BE2C (cell line): ENCODE measurements at regions not wholly inside any gene's neighbourhood (a gene's known extent, or its start where the extent isn't known, plus 50 kb on each side); places are given as distances from the start of the nearest gene placed in this dataset.

Source experiments
- DNase-seq: peaks from one replicate; pipeline ENCODE4 v3.0.0-alpha.2; 2020
- H3K27me3 ChIP-seq: fragments of 250-450 bp; sonication (Bioruptor Pico); 2 replicates; pipeline ENCODE4 v1.5.1; 2020; ENCODE audit warnings: mild to moderate bottlenecking
- H3K36me3 ChIP-seq: fragments of 250-450 bp; sonication (Bioruptor Pico); 2 replicates; pipeline ENCODE4 v1.5.1; 2020; ENCODE audit warnings: mild to moderate bottlenecking
- H3K4me1 ChIP-seq: fragments of 250-450 bp; sonication (Bioruptor Pico); 2 replicates; pipeline ENCODE4 v1.5.1; 2020
- H3K4me3 ChIP-seq: 2 replicates; pipeline ENCODE4 v1.5.1; 2011; ENCODE audit warnings: low read depth, low read length
- H3K9me3 ChIP-seq: fragments of 250-450 bp; sonication (Bioruptor Pico); 2 replicates; pipeline ENCODE4 v1.5.1; 2020
- TF ChIP-seq, protein P1 (sequence below): IDR thresholded peaks from 2 replicates; pipeline ENCODE4 v1.5.1; 2012; ENCODE audit warnings: mild to moderate bottlenecking, low read depth, low read length

DNA sequence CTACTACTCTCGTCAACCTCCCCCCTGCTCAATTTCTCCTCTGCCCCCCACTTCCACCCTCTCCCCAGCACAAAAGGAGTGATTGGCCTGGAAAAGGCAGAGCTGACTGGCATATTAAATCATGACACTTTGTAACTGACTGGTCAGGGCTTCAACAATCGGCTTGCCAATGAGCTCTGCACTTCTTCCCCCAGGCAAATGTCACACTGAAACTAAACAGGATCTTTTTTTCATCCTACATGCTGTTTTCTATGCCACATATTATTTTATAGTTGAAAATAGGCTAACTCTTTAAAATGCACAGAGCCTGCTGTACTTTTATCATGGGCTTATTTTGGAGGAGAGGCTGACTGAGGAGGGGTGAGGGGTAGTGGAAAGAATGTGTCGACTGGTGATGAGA is 295.2 kb downstream of the TCF7L2 start:
- H3K9me3 ChIP-seq: no peaks in the 10 kb centered on the region
- no peaks in the 10 kb centered on the region for H3K27me3 ChIP-seq
- no peak overlapping the region for H3K4me3 ChIP-seq
- DNase-seq: no peak
- no peaks in the 10 kb centered on the region for H3K36me3 ChIP-seq
- no peaks in the 10 kb centered on the region for H3K4me1 ChIP-seq
- TF ChIP-seq, protein P1, sequence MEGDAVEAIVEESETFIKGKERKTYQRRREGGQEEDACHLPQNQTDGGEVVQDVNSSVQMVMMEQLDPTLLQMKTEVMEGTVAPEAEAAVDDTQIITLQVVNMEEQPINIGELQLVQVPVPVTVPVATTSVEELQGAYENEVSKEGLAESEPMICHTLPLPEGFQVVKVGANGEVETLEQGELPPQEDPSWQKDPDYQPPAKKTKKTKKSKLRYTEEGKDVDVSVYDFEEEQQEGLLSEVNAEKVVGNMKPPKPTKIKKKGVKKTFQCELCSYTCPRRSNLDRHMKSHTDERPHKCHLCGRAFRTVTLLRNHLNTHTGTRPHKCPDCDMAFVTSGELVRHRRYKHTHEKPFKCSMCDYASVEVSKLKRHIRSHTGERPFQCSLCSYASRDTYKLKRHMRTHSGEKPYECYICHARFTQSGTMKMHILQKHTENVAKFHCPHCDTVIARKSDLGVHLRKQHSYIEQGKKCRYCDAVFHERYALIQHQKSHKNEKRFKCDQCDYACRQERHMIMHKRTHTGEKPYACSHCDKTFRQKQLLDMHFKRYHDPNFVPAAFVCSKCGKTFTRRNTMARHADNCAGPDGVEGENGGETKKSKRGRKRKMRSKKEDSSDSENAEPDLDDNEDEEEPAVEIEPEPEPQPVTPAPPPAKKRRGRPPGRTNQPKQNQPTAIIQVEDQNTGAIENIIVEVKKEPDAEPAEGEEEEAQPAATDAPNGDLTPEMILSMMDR: no peak

GRCh38 chr10:113247050-113247449 is 297.0 kb downstream of the TCF7L2 start:
- TF ChIP-seq, protein P1: no peak
- no peak overlapping the region for H3K4me3 ChIP-seq
- no peaks in the 10 kb centered on the region for H3K36me3 ChIP-seq
- H3K4me1 ChIP-seq: no peaks in the 10 kb centered on the region
- no peak for DNase-seq
- no peaks in the 10 kb centered on the region for H3K27me3 ChIP-seq
- no peaks in the 10 kb centered on the region for H3K9me3 ChIP-seq

DNA sequence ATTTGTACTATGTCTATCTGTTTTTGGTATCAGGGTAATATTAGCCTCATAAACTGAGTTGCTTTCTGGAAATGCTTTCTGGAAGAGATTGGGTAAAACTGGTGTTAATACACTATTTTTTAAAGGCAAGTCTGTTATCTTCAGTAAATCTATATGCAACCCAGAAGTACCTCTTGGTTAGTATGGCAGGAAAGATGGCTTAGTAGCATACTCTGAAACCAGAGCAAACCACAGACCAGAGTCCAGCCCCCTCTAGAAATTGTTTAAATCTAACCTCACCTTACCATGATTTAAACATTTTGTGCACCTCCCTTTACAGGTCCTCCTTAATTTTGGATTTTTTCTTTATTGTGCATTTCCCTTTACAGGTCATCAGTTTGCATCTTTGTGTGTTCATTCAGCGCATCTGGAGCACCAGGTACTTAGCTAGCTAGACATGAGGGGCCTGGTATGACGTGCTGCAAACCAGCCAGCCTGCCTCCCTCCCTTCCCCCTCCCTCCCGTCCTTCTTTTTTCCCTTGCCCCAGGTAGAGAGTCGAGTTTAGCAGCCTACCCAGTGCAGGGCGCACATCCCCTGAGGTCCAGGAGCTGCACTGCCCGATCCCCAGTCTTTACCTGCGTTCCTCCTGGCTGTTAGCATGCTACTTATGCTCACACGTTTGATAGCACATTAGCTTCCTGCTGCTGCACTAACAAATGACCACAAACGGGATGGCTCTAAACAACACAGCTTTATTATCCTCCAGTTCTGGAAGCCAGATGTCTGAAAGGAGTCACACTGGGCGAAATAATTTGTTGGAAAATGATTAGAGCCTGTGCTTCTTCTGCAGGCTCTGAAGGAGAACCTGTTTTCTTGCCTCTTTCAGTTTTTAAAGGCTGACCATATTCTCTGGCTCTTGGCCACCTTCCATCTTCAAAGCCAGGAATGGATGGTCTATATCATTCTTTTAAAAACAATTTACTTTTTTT is 299.9 kb upstream of the HABP2 start:
- Histone ChIP-seq H3K36me3 (no peaks in the 10 kb centered on the region), H3K27me3 (no peaks in the 10 kb centered on the region), H3K4me1 (no peaks in the 10 kb centered on the region; the same call in 1 of the 2 replicates), H3K4me3 (no peak overlapping the region), H3K9me3 (no peaks in the 10 kb centered on the region)
- DNase-seq: no peak
- TF ChIP-seq, protein P1: no peak

- no peaks in the 10 kb centered on the region for H3K9me3 ChIP-seq
- H3K4me1 ChIP-seq: peaks cover 6% of the 10 kb centered on the region; the same call in 1 of the 2 replicates
- H3K27me3 ChIP-seq: no peaks in the 10 kb centered on the region
- DNase-seq: no peak
- no peaks in the 10 kb centered on the region for H3K36me3 ChIP-seq
- no peak overlapping the region for H3K4me3 ChIP-seq
- TF ChIP-seq, protein P1: no peak
Observed at GRCh38 chr10:113259576-113260226, 293.2 kb upstream of the HABP2 start.

- TF ChIP-seq, protein P1: no peak
- H3K4me3 ChIP-seq: no peak overlapping the region
- H3K9me3 ChIP-seq: no peaks in the 10 kb centered on the region
- peaks cover 6% of the 10 kb centered on the region; the same call in 1 of the 2 replicates for H3K4me1 ChIP-seq
- no peaks in the 10 kb centered on the region for H3K27me3 ChIP-seq
- DNase-seq: no peak
- H3K36me3 ChIP-seq: no peaks in the 10 kb centered on the region
Observed at GRCh38 chr10:113261161-113261560, 291.7 kb upstream of the HABP2 start.
